ENCODE measurements at regions not wholly inside any gene's neighbourhood (a gene's known extent, or its start where the extent isn't known, plus 50 kb on each side); places are given as distances from the start of the nearest gene placed in this dataset.

GRCh38 chr10:10613656-10614244 is 403.9 kb upstream of the CELF2 start:
- TF ChIP-seq POLR2A (IDR thresholded peaks at IDR 0.05) (no peak), CTCF (IDR thresholded peaks at IDR 0.05) (no peak)
